NCI-H2196 treated with DMSO at 0.1 percent for 48 hours (cell line): ENCODE measurements at regions not wholly inside any gene's neighbourhood (a gene's known extent, or its start where the extent isn't known, plus 50 kb on each side); places are given as distances from the start of the nearest gene placed in this dataset.
"Not testable (repeated sequence)": the region's sequence is repeated elsewhere in the genome, so short reads cannot be mapped to it uniquely, and the experiment has no call there.

Source experiments
- DNase-seq: peaks from one replicate; lab custom pipeline; 2025; ENCODE audit not compliant: unreplicated experiment; lab: John Stamatoyannopoulos, UW

DNA sequence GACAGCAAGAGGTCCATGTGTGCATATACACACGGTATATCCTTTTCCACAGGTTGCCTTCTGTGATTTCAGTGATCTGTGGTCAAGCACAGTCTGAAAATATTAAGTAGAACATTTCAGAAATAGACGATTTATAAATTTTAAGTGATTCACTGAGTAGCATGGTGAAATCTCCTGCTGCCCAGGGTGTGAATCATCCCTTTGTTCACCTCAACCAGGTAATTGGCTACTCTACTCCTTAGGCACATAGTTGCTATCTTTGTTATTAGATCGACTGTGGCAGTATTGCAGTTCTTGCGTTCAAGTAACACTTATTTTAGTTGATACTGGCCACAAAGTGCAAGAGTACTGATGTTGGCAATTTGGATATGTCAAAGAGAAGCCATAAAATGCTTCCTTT lies 1421.7 kb downstream of the GRIK2 start:
- no peak for DNase-seq

DNA sequence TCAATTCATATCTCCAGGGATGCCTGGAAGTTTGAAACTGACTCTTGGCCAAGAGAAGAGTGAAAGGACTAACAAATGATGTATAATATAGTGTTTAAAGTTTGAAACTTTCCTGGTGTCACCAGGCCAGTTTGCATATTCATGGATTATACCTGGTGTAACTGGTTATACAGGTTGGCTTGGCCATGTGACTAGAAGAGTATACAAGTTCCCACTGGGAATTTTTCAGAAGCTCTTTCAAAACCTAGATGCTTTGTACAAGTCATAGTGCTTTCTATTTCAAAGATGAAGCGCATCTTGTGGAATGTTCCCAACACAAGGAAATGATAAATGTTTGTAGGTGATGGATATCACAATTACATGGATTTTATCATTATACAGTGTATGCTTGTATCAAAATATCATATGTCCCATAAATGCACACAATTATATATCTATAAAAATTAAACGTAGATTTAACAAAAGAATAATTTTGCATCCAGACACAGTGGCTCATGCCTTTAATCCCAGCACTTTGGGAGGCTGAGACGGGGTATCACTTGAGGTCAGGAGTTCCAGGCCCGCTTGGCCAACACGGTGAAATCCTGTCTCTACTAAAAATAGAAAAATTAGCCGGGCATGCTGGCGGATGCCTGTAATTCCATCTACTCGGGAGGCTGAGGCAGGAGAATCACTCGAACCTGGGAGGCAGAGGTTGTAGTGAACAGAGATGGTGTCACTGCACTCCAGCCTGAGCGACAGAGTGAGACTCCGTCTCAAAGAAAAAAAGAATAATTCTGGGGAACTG lies 1420.2 kb downstream of the GRIK2 start:
- DNase-seq = no peak

DNA sequence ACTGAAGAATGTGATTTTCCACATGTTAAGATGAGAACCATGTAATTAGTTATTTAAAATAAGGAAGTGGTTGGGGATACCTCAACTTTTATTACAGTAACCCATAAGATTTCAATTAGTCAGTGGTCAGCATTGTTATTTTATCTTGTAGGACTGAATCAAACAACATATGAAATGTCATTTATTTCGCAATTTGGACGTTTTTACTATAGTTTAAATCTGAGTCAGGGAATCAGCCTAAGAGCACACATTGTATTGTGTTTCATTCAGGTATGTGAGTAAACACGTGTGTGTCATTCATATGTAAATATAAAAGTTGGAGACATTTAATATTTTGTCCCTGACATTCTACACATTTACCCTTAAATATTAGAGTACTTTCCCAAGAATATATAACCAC lies 1418.7 kb downstream of the GRIK2 start:
- no peak for DNase-seq

DNA sequence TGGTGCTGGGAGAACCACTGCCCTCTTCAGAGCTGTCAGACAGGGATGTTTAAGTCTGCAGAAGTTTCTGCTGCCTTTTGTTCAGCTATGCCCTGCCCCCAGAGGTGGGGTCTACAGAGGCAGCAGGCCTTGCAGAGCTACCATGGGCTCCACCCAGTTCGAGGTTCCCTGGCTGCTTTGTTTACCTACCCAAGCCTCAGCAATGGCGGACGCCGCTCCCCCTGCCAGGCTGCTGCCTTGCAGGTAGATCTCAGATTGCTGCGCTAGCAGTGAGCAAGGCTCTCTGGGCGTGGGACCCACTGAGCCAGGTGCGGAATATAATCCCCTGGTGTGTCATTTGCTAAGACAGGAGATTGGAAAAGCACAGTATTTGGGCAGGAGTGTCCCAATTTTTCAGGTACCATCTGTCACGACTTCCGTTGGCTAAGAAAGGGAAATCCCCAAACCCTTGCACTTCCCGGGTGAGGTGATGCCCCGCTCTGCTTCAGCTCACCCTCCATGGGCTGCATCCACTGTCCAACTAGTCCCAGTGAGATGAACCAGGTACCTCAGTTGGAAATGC lies 1415.5 kb downstream of the GRIK2 start:
- not testable (repeated sequence) for DNase-seq

DNA sequence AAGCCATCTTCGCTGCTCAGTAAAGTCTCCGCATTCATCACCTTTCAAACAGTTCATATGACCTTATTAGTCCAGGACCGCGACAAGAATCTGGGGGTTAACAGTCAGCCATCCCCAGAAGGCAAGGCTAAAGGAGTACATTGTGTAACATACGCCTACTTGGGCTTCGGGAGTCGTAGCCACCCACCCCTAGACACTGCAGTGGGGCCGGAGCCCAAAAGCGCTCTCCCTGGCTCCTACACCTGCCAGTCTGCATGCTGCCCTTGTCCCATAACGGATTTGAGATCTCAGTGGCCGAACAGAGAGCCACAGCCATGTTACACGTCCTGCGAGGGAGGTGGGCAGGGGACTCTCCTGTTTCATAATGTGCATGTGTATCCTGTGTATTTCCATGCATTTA lies 1405.5 kb downstream of the GRIK2 start:
- no peak for DNase-seq

DNA sequence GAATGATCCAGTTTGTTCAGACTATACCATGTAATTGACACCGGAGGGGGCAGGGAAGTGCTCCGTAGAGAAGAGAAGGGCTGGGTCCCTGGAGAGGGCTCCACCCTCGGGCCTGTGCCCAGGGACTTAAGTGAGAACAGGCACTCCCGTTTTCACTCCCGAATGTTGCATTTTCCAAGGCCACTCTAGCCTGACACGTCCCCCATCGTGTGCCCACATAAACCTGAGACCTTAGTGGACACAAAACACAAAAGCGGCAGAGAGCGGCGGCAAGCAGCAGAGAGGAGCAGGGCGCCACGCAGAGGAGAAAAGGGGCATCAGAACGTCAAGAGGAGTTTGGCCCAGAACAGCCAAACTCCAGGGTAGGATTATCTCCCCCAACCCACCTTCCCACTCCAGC lies 1405.1 kb downstream of the GRIK2 start:
- no peak for DNase-seq

DNA sequence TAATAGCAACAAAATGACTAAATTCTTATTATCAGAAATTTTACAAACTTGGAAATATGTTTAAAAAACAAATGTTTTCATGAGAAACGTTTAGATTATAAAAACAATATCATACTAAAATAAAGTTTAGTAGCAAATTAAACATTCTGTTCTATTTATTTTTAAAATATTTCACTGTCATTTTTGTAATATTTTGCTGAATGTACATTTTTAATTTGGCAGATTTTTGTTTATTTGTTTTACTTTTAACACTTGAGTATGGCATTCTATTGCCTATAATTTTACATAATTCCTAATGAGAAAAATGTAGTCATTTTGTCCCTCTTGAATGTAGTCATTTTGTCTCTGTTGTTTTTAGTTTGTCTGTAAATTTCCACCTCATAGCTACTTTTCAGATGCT lies 1400.2 kb downstream of the GRIK2 start:
- no peak for DNase-seq

GRCh38 chr6:102774326-102774725 lies 1380.8 kb downstream of the GRIK2 start:
- DNase-seq = no peak

GRCh38 chr6:102773636-102774035 lies 1380.1 kb downstream of the GRIK2 start:
- DNase-seq = no peak

DNA sequence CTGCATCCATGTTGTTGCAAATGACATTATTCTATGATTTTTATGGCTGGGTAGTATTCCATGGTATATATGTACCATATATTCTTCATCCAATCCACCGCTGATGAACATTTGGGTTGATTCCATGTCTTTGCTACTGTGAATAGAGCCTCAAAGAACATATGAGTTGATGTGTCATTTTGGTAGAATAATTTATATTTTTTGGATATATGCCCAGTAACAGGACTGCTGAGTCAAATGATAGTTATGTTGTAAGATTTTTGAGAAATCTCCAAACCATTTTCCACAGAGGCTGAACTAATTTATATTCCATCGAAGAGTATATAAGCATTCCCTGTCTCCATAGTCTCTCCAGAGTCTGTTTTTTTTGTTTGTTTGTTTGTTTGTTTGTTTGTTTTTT lies 1373.5 kb downstream of the GRIK2 start:
- no peak for DNase-seq

GRCh38 chr6:102764317-102764716 lies 1370.8 kb downstream of the GRIK2 start:
- no peak for DNase-seq

DNA sequence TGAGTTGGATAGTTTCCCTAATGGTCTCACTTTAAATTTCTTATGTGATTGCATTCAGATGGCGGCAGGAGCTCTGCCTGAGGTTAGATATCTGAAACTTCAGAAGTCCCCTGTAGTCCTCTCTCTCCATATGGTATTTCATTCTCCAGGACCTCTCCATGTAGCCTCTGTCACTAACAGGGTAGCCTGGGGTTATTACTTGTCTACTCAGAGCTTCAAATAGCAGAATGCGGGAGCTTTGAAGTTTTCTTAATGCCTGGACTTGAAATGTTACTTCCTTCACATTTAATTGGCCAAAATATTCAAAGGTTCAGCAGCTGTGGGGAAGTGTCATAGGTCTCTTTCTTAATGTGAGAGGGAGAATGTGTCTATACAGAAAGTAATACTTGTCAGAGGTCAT lies 1370.4 kb downstream of the GRIK2 start:
- DNase-seq = no peak

- DNase-seq = no peak
These were observed 1368.4 kb downstream of the GRIK2 start for GRCh38 chr6:102761872-102762271.

DNA sequence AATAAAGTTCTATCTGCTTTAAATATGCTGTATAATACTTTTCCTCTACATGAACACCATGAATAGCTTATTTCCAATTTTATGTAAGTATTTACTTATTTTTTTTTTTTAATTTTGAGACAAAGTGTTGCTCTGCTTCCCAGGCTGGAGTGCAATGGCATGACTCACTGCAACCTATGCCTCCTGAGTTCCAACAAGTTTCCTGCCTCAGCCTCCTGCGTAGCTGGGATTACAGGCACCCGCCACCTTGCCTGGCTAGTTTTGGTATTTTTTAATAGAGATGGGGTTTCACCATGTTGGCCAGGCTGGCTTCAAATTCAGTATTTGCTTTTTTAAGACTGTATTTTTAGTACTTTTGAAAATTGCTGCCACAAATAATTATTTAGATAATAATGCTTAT lies 1365.9 kb downstream of the GRIK2 start:
- DNase-seq = no peak

- DNase-seq = not testable (repeated sequence)
These were observed 1365.0 kb downstream of the GRIK2 start for GRCh38 chr6:102758536-102758935.

DNA sequence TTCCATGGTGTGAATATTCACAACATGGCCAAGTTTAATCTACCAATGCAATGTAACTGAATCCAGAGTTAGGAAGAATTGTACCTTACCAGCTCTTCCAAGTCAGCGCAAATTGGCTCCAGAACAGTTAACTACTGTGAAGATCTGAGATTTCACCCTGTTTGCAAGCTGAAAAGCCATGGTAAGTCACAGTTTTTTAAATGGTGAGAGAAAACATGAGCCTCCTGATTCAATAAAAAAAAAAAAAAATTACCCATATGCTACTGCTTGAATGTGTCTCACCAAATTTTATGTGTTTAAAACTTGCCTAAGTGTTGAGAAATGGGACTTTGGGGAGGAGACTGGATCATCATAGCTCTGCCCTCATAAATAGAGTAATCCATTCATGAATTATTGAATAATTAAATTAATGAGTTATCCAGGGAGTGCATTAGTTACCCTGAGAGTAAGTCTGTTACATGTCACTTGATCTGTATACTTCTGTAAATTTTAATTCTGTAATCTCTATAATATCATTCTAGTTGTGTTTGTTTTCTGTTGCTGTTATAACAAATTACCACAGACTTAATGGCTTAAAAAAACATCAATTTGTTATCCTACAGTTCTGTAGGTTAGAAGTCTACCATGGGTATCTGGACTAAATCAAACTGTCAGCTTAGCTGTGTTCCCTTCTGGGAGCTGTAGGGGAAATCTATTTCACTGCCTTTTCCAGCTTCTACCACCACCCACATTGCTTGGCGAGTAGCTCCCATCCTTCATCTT lies 1355.9 kb downstream of the GRIK2 start:
- DNase-seq = no peak

- no peak for DNase-seq
These were observed 1353.4 kb downstream of the GRIK2 start for GRCh38 chr6:102746941-102747340.

DNA sequence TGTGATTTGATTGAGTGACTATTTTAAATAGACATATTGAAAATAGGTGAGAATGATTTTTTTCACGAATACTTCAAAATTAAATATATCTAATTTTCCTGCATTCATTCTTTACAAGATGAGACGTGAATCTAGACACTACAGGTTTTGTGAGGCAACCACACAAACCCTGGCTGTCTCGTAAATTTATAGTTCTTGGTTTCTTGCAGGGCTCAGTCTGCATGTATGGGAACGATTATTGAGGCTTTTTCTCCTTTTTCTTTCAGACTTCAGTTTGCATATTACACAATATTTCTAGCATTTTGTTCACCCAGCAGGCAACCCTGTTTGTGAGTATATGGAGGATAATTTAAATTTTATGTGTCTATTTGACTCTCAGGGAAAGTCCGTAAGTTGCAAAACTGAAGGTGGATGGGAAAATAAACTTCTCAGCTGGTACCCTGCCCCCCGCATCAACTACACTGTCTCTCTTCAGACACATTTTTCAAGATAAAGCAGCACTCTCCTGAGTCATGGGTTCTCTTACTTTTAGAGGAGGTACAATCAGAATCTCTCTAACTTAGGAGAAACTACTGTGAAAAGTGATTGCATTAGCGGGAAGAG lies 1349.3 kb downstream of the GRIK2 start:
- DNase-seq = no peak

GRCh38 chr6:102742028-102742427 lies 1348.5 kb downstream of the GRIK2 start:
- no peak for DNase-seq

- DNase-seq = no peak
These were observed 1343.4 kb downstream of the GRIK2 start for GRCh38 chr6:102736941-102737368.

GRCh38 chr6:102732898-102733297 lies 1339.4 kb downstream of the GRIK2 start:
- DNase-seq = no peak

- DNase-seq = not testable (repeated sequence)
These were observed 1328.6 kb downstream of the GRIK2 start for GRCh38 chr6:102722086-102722485.
